Astrocyte (in vitro differentiated cells and primary cell): ENCODE measurements at regions not wholly inside any gene's neighbourhood (a gene's known extent, or its start where the extent isn't known, plus 50 kb on each side); places are given as distances from the start of the nearest gene placed in this dataset.

Source experiments
- DNase-seq: peaks from one replicate; pipeline ENCODE4 v3.0.0-alpha.2; 2010; ENCODE audit warnings: low read depth
- FAIRE-seq: peaks from 2 replicates; lab custom pipeline; 2011; peaks lifted over from hg19 to GRCh38; lab: Jason Lieb, UNC
- H2AFZ ChIP-seq: 2 replicates; pipeline ENCODE4 v1.6.0; 2012; ENCODE audit warnings: low read depth, low read length, inconsistent platforms
- H3K27ac ChIP-seq: 2 replicates; pipeline ENCODE4 v1.5.1; 2011; ENCODE audit warnings: low read depth, low read length, inconsistent platforms
- H3K27me3 ChIP-seq: 2 replicates; pipeline ENCODE4 v1.6.0; 2011; ENCODE audit warnings: low read length, inconsistent platforms; ENCODE audit not compliant: insufficient read depth
- H3K36me3 ChIP-seq: 2 replicates; pipeline ENCODE4 v1.5.1; 2011; ENCODE audit warnings: low read length, inconsistent platforms; ENCODE audit not compliant: insufficient read depth
- H3K4me1 ChIP-seq: 2 replicates; pipeline ENCODE4 v1.5.1; 2011; ENCODE audit warnings: low read length, inconsistent platforms; ENCODE audit not compliant: insufficient read depth
- H3K4me2 ChIP-seq: 2 replicates; pipeline ENCODE4 v1.6.0; 2012; ENCODE audit warnings: low read length, inconsistent platforms
- H3K4me3 ChIP-seq: 2 replicates; pipeline ENCODE4 v1.5.1; 2011; ENCODE audit warnings: low read depth, mild to moderate bottlenecking, low read length, inconsistent platforms; ENCODE audit not compliant: insufficient read depth
- H3K79me2 ChIP-seq: 2 replicates; pipeline ENCODE4 v1.6.0; 2012; ENCODE audit warnings: mild to moderate bottlenecking, low read length, inconsistent platforms; ENCODE audit not compliant: insufficient read depth
- H3K9ac ChIP-seq: 2 replicates; pipeline ENCODE4 v1.6.0; 2012; ENCODE audit warnings: mild to moderate bottlenecking, low read length, inconsistent platforms
- H3K9me3 ChIP-seq: 2 replicates; pipeline ENCODE4 v1.5.1; 2012; ENCODE audit warnings: low read depth, mild to moderate bottlenecking, low read length, inconsistent platforms; ENCODE audit not compliant: insufficient read depth
- H4K20me1 ChIP-seq: 2 replicates; pipeline ENCODE4 v1.6.0; 2012; ENCODE audit warnings: low read length, inconsistent platforms; ENCODE audit not compliant: insufficient read depth
- H3K27ac Mint-ChIP-seq: one replicate; pipeline ENCODE4 v1.8.0; 2021; ENCODE audit warnings: mild to moderate bottlenecking, mixed read lengths; ENCODE audit not compliant: unreplicated experiment
- H3K27me3 Mint-ChIP-seq: one replicate; pipeline ENCODE4 v1.8.0; 2021; ENCODE audit warnings: low read depth, mixed read lengths; ENCODE audit not compliant: unreplicated experiment
- H3K36me3 Mint-ChIP-seq: one replicate; pipeline ENCODE4 v1.8.0; 2021; ENCODE audit warnings: low read depth, mixed read lengths; ENCODE audit not compliant: unreplicated experiment
- H3K4me1 Mint-ChIP-seq: one replicate; pipeline ENCODE4 v1.8.0; 2021; ENCODE audit warnings: low read depth, mixed read lengths; ENCODE audit not compliant: unreplicated experiment
- H3K4me3 Mint-ChIP-seq: one replicate; pipeline ENCODE4 v1.8.0; 2021; ENCODE audit warnings: mild to moderate bottlenecking, moderate library complexity, mixed read lengths; ENCODE audit not compliant: unreplicated experiment
- H3K9me3 Mint-ChIP-seq: one replicate; pipeline ENCODE4 v1.8.0; 2021; ENCODE audit warnings: mild to moderate bottlenecking, mixed read lengths; ENCODE audit not compliant: unreplicated experiment
- CTCF ChIP-seq: IDR thresholded peaks from 2 replicates; pipeline ENCODE4 v1.5.1; 2011; ENCODE audit warnings: low read depth, mild to moderate bottlenecking, inconsistent platforms, low read length, moderate library complexity; ENCODE audit not compliant: insufficient read depth
- EZH2 ChIP-seq: IDR thresholded peaks from 2 replicates; pipeline ENCODE4 v1.6.1; 2012; ENCODE audit warnings: mild to moderate bottlenecking, low read length, inconsistent platforms; ENCODE audit not compliant: insufficient read depth

- H3K36me3 ChIP-seq = no peaks in the 10 kb centered on the region
- H4K20me1 ChIP-seq = no peaks in the 10 kb centered on the region
- Mint-ChIP-seq H3K4me3 (no peak overlapping the region), H3K36me3 (no peaks in the 10 kb centered on the region), H3K27me3 (no peaks in the 10 kb centered on the region), H3K9me3 (no peaks in the 10 kb centered on the region), H3K4me1 (no peaks in the 10 kb centered on the region), H3K27ac (no peak overlapping the region)
- no peak for DNase-seq
- H3K9ac ChIP-seq = no peak overlapping the region
- H3K27me3 ChIP-seq = no peaks in the 10 kb centered on the region
- no peak overlapping the region for H2AFZ ChIP-seq
- H3K27ac ChIP-seq = no peak overlapping the region
- FAIRE-seq = peak; percentile 71
- no peak overlapping the region for H3K4me2 ChIP-seq
- no peaks in the 10 kb centered on the region for H3K4me1 ChIP-seq
- H3K9me3 ChIP-seq = no peaks in the 10 kb centered on the region
- no peak overlapping the region for H3K4me3 ChIP-seq
- H3K79me2 ChIP-seq = no peaks in the 10 kb centered on the region
- TF ChIP-seq CTCF (no peak), EZH2 (no peak)
These were observed 57.1 kb upstream of the TEX13D start for GRCh38 chrX:124275182-124275894.

DNA sequence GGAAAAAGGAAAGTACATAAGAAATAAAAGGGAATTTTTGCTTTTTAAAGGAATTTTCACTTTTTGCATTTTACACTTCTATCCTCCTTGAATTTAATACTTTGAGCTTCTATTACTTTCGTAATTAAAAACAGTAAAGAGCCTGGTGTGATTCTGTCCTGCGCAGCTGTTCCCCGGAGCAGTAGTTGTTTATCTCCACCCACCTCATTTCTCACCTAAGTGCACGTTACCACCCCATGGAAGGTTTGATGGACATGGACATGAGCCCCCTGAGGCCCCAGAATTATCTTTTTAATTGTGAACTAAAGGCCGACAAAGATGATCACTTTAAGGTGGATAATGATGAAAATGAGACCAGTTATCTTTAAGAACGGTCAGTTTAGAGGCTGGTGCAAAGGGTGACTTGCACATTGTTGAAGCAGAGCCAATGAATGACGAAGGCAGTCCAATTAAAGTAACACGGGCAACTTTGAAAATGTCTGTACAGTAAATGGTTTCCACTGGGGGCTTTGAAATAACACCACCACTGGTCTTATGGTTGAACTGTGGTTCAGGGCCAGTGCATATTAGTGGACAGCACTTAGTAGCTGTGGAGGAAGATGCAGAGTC lies 52.1 kb upstream of the TEX13D start:
- no peaks in the 10 kb centered on the region for H3K27me3 Mint-ChIP-seq
- Histone ChIP-seq H3K4me1 (no peaks in the 10 kb centered on the region), H2AFZ (no peak overlapping the region), H3K27ac (no peak overlapping the region), H3K79me2 (no peaks in the 10 kb centered on the region), H3K27me3 (no peaks in the 10 kb centered on the region), H3K9ac (no peak overlapping the region), H3K4me2 (no peak overlapping the region), H3K36me3 (no peaks in the 10 kb centered on the region), H3K9me3 (no peaks in the 10 kb centered on the region), H3K4me3 (no peak overlapping the region), H4K20me1 (no peaks in the 10 kb centered on the region)
- no peaks in the 10 kb centered on the region for H3K9me3 Mint-ChIP-seq
- no peaks in the 10 kb centered on the region for H3K36me3 Mint-ChIP-seq
- no peaks in the 10 kb centered on the region for H3K4me1 Mint-ChIP-seq
- no peak for DNase-seq
- no peak overlapping the region for H3K4me3 Mint-ChIP-seq
- H3K27ac Mint-ChIP-seq = no peak overlapping the region
- no peak for TF ChIP-seq CTCF
- TF ChIP-seq EZH2 = no peak
- no peak for FAIRE-seq

GRCh38 chrX:124282580-124282979 lies 49.9 kb upstream of the TEX13D start:
- H2AFZ ChIP-seq = no peak overlapping the region

More at GRCh38 chrX:124282580-124282979, 49.9 kb upstream of the TEX13D start:
- H3K4me2 ChIP-seq = no peak overlapping the region
- TF ChIP-seq CTCF = no peak
- TF ChIP-seq EZH2 = no peak
- Mint-ChIP-seq H3K27ac (no peak overlapping the region), H3K9me3 (no peaks in the 10 kb centered on the region), H3K36me3 (no peaks in the 10 kb centered on the region), H3K4me3 (no peak overlapping the region), H3K4me1 (no peaks in the 10 kb centered on the region), H3K27me3 (no peaks in the 10 kb centered on the region)
- no peaks in the 10 kb centered on the region for H4K20me1 ChIP-seq
- no peaks in the 10 kb centered on the region for H3K36me3 ChIP-seq
- H3K79me2 ChIP-seq = no peaks in the 10 kb centered on the region
- H3K27ac ChIP-seq = no peak overlapping the region
- H3K9ac ChIP-seq = no peak overlapping the region
- H3K4me1 ChIP-seq = no peaks in the 10 kb centered on the region
- H3K9me3 ChIP-seq = no peaks in the 10 kb centered on the region
- H3K4me3 ChIP-seq = no peak overlapping the region
- peak; percentile 5 for FAIRE-seq
- no peak for DNase-seq
- H3K27me3 ChIP-seq = no peaks in the 10 kb centered on the region
